ENCODE measurements at regions not wholly inside any gene's neighbourhood (a gene's known extent, or its start where the extent isn't known, plus 50 kb on each side); places are given as distances from the start of the nearest gene placed in this dataset.

DNA sequence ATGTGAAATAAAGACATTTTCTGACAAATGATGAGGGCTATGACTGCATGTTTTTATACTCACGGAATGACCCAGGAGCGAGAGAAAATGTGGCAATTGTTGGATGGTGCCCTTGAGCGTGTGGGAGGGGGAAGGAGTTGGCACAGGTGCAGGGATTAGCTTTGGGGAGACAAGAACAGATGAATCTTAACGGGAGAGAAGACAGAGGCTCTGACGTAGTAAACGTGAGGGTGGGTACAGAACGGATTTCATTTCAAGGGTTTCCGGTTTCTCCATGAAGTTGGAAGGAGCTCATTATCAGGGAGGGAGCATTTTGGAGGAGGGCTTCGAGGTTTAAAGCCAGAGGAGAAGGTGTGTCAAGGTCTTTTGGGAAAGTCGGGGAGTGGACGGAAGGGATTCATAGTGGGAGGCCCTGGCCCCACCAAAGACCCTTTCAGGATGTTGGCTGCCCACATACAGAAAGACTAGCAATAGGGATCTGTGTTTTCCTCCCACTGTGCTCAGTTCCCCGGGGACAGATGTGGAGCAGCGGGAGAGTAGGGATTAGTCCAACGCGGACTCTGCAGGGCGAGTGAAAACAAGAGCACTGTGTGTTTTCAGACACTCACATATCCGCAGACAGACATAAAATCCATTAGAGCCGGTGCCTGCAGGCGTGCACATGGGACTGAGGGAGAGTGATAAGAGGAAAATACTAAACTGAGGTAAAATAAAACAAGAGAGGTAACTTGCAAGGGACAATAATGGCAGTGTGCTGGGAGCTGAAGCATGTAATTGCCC is 584.1 kb downstream of the AJAP1 start:
- TF ChIP-seq, protein P1, sequence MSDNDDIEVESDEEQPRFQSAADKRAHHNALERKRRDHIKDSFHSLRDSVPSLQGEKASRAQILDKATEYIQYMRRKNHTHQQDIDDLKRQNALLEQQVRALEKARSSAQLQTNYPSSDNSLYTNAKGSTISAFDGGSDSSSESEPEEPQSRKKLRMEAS (IDR thresholded peaks at IDR 0.05) = no peak
- TF ChIP-seq CREB1 (IDR thresholded peaks at IDR 0.05; ENCODE audit: low read depth) = no peak
- TF ChIP-seq NFIC (IDR thresholded peaks at IDR 0.05) = no peak
- TF ChIP-seq, protein P2, sequence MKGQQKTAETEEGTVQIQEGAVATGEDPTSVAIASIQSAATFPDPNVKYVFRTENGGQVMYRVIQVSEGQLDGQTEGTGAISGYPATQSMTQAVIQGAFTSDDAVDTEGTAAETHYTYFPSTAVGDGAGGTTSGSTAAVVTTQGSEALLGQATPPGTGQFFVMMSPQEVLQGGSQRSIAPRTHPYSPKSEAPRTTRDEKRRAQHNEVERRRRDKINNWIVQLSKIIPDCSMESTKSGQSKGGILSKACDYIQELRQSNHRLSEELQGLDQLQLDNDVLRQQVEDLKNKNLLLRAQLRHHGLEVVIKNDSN (IDR thresholded peaks at IDR 0.05) = no peak
- no peak for TF ChIP-seq EP300 (IDR thresholded peaks at IDR 0.05; ENCODE audit: borderline replicate concordance)
- no peak for TF ChIP-seq CEBPB (IDR thresholded peaks at IDR 0.05)
- TF ChIP-seq YY1 (IDR thresholded peaks at IDR 0.05; ENCODE audit: low read depth) = no peak
- no peak for TF ChIP-seq TEAD4 (IDR thresholded peaks at IDR 0.05)
- no peak for TF ChIP-seq RAD21 (IDR thresholded peaks at IDR 0.05; ENCODE audit: low read depth)
- TF ChIP-seq, protein P3, sequence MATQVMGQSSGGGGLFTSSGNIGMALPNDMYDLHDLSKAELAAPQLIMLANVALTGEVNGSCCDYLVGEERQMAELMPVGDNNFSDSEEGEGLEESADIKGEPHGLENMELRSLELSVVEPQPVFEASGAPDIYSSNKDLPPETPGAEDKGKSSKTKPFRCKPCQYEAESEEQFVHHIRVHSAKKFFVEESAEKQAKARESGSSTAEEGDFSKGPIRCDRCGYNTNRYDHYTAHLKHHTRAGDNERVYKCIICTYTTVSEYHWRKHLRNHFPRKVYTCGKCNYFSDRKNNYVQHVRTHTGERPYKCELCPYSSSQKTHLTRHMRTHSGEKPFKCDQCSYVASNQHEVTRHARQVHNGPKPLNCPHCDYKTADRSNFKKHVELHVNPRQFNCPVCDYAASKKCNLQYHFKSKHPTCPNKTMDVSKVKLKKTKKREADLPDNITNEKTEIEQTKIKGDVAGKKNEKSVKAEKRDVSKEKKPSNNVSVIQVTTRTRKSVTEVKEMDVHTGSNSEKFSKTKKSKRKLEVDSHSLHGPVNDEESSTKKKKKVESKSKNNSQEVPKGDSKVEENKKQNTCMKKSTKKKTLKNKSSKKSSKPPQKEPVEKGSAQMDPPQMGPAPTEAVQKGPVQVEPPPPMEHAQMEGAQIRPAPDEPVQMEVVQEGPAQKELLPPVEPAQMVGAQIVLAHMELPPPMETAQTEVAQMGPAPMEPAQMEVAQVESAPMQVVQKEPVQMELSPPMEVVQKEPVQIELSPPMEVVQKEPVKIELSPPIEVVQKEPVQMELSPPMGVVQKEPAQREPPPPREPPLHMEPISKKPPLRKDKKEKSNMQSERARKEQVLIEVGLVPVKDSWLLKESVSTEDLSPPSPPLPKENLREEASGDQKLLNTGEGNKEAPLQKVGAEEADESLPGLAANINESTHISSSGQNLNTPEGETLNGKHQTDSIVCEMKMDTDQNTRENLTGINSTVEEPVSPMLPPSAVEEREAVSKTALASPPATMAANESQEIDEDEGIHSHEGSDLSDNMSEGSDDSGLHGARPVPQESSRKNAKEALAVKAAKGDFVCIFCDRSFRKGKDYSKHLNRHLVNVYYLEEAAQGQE (IDR thresholded peaks at IDR 0.05; ENCODE audit: low read depth) = no peak

Data from Ishikawa (cell line).